ENCODE measurements at regions not wholly inside any gene's neighbourhood (a gene's known extent, or its start where the extent isn't known, plus 50 kb on each side); places are given as distances from the start of the nearest gene placed in this dataset.

GRCh38 chr5:74282490-74282889 lies 358.0 kb downstream of the ENC1 start:
- FAIRE-seq = no peak
- DNase-seq (ENCODE audit: insufficient read length) = no peak
- no peak for TF ChIP-seq TAF1 (IDR thresholded peaks at IDR 0.05; ENCODE audit: borderline replicate concordance, low read depth, low read length)
- no peak for TF ChIP-seq POLR2A (IDR thresholded peaks at IDR 0.05; ENCODE audit: low read depth, low read length)
- TF ChIP-seq POLR2AphosphoS5 (IDR thresholded peaks at IDR 0.05; ENCODE audit: low read depth, low read length) = no peak

GRCh38 chr5:74281166-74281565 lies 359.4 kb downstream of the ENC1 start:
- FAIRE-seq (no peak), DNase-seq (ENCODE audit: insufficient read length) (no peak)
- TF ChIP-seq POLR2A (IDR thresholded peaks at IDR 0.05; ENCODE audit: low read depth, low read length) (no peak), POLR2AphosphoS5 (IDR thresholded peaks at IDR 0.05; ENCODE audit: low read depth, low read length) (no peak), TAF1 (IDR thresholded peaks at IDR 0.05; ENCODE audit: borderline replicate concordance, low read depth, low read length) (no peak)

DNA sequence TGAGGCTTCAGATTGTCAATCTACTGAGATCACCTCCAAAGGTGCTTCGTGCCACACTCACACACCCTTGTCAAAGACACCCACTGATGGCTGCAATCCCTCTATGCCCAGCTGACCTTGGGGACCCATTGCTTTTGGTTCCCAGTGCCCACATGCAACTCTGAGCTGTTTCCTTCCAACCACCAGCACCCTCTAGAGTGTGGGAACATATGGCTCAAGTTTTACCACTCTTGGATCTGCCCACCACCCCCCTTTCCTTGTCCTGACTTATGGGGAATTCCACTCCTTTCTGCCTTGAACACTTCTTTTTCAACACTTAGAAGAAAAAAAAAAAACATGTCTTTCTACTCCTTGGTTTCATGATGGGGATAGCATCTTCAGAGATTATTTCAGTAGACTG lies 360.2 kb downstream of the ENC1 start:
- TF ChIP-seq POLR2A (IDR thresholded peaks at IDR 0.05; ENCODE audit: low read depth, low read length) (no peak), TAF1 (IDR thresholded peaks at IDR 0.05; ENCODE audit: borderline replicate concordance, low read depth, low read length) (no peak), POLR2AphosphoS5 (IDR thresholded peaks at IDR 0.05; ENCODE audit: low read depth, low read length) (no peak)
- FAIRE-seq (peak; percentile 17), DNase-seq (ENCODE audit: insufficient read length) (no peak)

DNA sequence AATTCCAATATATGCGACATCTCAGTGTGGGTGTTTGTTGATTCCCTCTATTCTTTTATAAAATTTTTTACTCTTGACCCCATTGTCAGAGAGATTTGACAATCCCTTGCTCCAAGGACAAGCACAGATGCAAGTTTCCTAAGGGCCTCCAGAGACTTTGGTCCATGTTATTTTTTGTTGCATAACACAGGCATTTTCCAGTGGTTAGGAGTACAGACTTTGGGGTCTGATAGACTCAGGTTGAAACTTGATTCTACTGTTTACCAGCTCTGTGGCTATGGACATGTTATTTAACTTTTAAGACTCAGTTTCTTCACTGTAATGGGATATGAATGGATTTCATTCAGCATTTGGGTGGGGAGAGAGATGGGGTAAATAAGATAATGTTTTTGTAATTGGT lies 361.3 kb downstream of the ENC1 start:
- FAIRE-seq = no peak
- no peak for TF ChIP-seq TAF1 (IDR thresholded peaks at IDR 0.05; ENCODE audit: borderline replicate concordance, low read depth, low read length)
- TF ChIP-seq POLR2AphosphoS5 (IDR thresholded peaks at IDR 0.05; ENCODE audit: low read depth, low read length) = no peak
- no peak for TF ChIP-seq POLR2A (IDR thresholded peaks at IDR 0.05; ENCODE audit: low read depth, low read length)
- no peak for DNase-seq (ENCODE audit: insufficient read length)

DNA sequence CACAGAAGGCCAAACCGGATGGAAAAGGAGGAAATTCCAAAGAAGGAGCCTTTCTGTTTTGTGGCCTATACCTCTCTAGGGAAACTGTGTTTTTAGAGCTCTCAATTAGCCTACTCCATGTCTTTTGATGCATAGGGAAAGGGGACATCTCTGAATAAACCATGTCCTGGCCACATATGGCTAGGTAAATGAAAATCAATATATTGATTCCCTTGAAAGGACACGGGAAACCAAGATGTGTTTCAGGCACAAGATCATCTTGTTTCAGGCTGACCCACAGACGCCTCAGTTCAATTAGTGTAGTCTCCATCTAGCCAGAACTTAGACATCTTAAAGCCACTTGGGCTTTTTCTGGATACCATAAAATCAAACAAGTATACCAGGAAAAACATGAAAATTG lies 363.1 kb downstream of the ENC1 start:
- FAIRE-seq (no peak), DNase-seq (ENCODE audit: insufficient read length) (no peak)
- TF ChIP-seq TAF1 (IDR thresholded peaks at IDR 0.05; ENCODE audit: borderline replicate concordance, low read depth, low read length) (no peak), POLR2AphosphoS5 (IDR thresholded peaks at IDR 0.05; ENCODE audit: low read depth, low read length) (no peak), POLR2A (IDR thresholded peaks at IDR 0.05; ENCODE audit: low read depth, low read length) (no peak)

- FAIRE-seq (no peak), DNase-seq (ENCODE audit: insufficient read length) (no peak)
- TF ChIP-seq POLR2AphosphoS5 (IDR thresholded peaks at IDR 0.05; ENCODE audit: low read depth, low read length) (no peak), POLR2A (IDR thresholded peaks at IDR 0.05; ENCODE audit: low read depth, low read length) (no peak), TAF1 (IDR thresholded peaks at IDR 0.05; ENCODE audit: borderline replicate concordance, low read depth, low read length) (no peak)
Observed at GRCh38 chr5:74275171-74275992, 365.1 kb downstream of the ENC1 start.

GRCh38 chr5:74274326-74274725 lies 366.2 kb downstream of the ENC1 start:
- DNase-seq (ENCODE audit: insufficient read length) = no peak
- TF ChIP-seq POLR2AphosphoS5 (IDR thresholded peaks at IDR 0.05; ENCODE audit: low read depth, low read length) = no peak
- TF ChIP-seq POLR2A (IDR thresholded peaks at IDR 0.05; ENCODE audit: low read depth, low read length) = no peak
- TF ChIP-seq TAF1 (IDR thresholded peaks at IDR 0.05; ENCODE audit: borderline replicate concordance, low read depth, low read length) = no peak
- no peak for FAIRE-seq

- FAIRE-seq (no peak), DNase-seq (ENCODE audit: insufficient read length) (no peak)
- TF ChIP-seq POLR2A (IDR thresholded peaks at IDR 0.05; ENCODE audit: low read depth, low read length) (no peak), POLR2AphosphoS5 (IDR thresholded peaks at IDR 0.05; ENCODE audit: low read depth, low read length) (no peak), TAF1 (IDR thresholded peaks at IDR 0.05; ENCODE audit: borderline replicate concordance, low read depth, low read length) (no peak)
Observed at GRCh38 chr5:74272831-74273451, 367.6 kb downstream of the ENC1 start.

- FAIRE-seq = no peak
- no peak for DNase-seq (ENCODE audit: insufficient read length)
- TF ChIP-seq TAF1 (IDR thresholded peaks at IDR 0.05; ENCODE audit: borderline replicate concordance, low read depth, low read length) = no peak
- no peak for TF ChIP-seq POLR2AphosphoS5 (IDR thresholded peaks at IDR 0.05; ENCODE audit: low read depth, low read length)
- no peak for TF ChIP-seq POLR2A (IDR thresholded peaks at IDR 0.05; ENCODE audit: low read depth, low read length)
Observed at GRCh38 chr5:74272024-74272775, 368.3 kb downstream of the ENC1 start.

DNA sequence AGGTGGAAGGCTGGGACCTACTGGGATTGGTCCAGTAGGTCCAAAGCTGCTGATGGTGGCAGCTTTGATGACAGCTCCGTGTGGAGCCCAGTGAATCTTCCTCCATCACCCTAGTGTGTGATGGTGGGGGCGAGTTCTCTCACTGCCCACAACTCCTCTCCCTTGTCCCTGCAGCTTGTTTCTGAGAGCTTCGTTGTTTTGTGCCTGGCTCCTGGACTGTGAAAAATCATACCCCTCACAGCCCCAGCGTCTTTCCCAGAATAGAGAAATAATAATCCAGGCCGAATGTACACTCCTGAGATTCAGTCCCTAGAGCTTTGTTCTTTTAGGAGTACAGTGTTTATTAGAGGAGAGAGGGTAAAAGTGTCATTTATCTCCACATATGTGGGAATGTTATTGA lies 372.2 kb downstream of the ENC1 start:
- TF ChIP-seq POLR2A (IDR thresholded peaks at IDR 0.05; ENCODE audit: low read depth, low read length) = no peak
- no peak for TF ChIP-seq TAF1 (IDR thresholded peaks at IDR 0.05; ENCODE audit: borderline replicate concordance, low read depth, low read length)
- TF ChIP-seq POLR2AphosphoS5 (IDR thresholded peaks at IDR 0.05; ENCODE audit: low read depth, low read length) = no peak
- DNase-seq (ENCODE audit: insufficient read length) (no peak), FAIRE-seq (no peak)

DNA sequence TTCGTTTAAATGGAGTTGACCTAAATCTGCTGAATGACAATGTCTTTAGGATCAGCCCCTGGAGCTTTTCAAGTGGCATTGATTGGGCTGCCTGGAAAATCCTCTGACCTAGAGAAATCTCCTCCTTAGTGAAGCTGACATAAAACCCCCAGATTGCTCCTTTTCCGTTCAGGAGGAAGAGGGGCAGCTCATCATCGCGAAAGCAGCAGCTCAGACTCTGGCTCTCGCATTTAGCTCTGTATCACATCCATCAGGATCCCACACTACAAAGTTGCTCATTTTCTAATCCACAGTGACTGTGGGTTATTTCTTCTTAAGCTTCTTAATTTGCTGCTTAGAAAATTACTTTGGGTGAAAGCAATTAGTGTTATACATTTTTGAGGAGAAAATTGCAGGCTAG lies 373.7 kb downstream of the ENC1 start:
- TF ChIP-seq TAF1 (IDR thresholded peaks at IDR 0.05; ENCODE audit: borderline replicate concordance, low read depth, low read length) = no peak
- no peak for TF ChIP-seq POLR2A (IDR thresholded peaks at IDR 0.05; ENCODE audit: low read depth, low read length)
- TF ChIP-seq POLR2AphosphoS5 (IDR thresholded peaks at IDR 0.05; ENCODE audit: low read depth, low read length) = no peak
- no peak for FAIRE-seq
- no peak for DNase-seq (ENCODE audit: insufficient read length)
